ENCODE measurements at regions not wholly inside any gene's neighbourhood (a gene's known extent, or its start where the extent isn't known, plus 50 kb on each side); places are given as distances from the start of the nearest gene placed in this dataset.

- H3K36me3 ChIP-seq (ENCODE audit: control insufficient read depth, insufficient read depth, low read length): no peaks in the 10 kb centered on the region
- H3K4me1 ChIP-seq (ENCODE audit: control insufficient read depth, extremely low read depth, insufficient read depth, low read length): no peaks in the 10 kb centered on the region
- no peaks in the 10 kb centered on the region for H3K79me2 ChIP-seq (ENCODE audit: control insufficient read depth, insufficient read depth, low read length)
- H3K9me3 ChIP-seq (ENCODE audit: control insufficient read depth, insufficient read depth, low read depth, low read length): no peaks in the 10 kb centered on the region
- H3K27ac ChIP-seq (ENCODE audit: insufficient read depth, low read length): no peak overlapping the region
- H2AFZ ChIP-seq (ENCODE audit: low read length): no peak overlapping the region
- no peak overlapping the region for H3K4me2 ChIP-seq (ENCODE audit: extremely low read depth, insufficient read depth, low read length)
- H4K20me1 ChIP-seq (ENCODE audit: control insufficient read depth, extremely low read depth, insufficient read depth, low read length): no peaks in the 10 kb centered on the region
- TF ChIP-seq CTCF (conservative IDR thresholded peaks at IDR 0.05 in 1 of 2, IDR thresholded peaks at IDR 0.05 in 1 of 2; ENCODE audit: low read depth in 1 of 2, low read length in 2 of 2): no peak
- no peak for TF ChIP-seq EZH2 (IDR thresholded peaks at IDR 0.05; ENCODE audit: low read length, missing control alignments)
- no peaks in the 10 kb centered on the region for H3K27me3 ChIP-seq (ENCODE audit: control insufficient read depth, insufficient read depth, low read length)
- H3K4me3 ChIP-seq (replicated peaks in 1 of 4; ENCODE audit: control extremely low read depth in 1 of 4, insufficient read depth in 1 of 4, low read depth in 3 of 4, low read length in 4 of 4): no peak overlapping the region
- H3K9ac ChIP-seq (ENCODE audit: insufficient read depth, low read length): no peak overlapping the region
- DNase-seq (ENCODE audit: low read depth in 2 of 2): peak; percentile 10 to 70
These were observed 95.4 kb upstream of the SEMA3C start for GRCh38 chr7:81014266-81014665.

DNA sequence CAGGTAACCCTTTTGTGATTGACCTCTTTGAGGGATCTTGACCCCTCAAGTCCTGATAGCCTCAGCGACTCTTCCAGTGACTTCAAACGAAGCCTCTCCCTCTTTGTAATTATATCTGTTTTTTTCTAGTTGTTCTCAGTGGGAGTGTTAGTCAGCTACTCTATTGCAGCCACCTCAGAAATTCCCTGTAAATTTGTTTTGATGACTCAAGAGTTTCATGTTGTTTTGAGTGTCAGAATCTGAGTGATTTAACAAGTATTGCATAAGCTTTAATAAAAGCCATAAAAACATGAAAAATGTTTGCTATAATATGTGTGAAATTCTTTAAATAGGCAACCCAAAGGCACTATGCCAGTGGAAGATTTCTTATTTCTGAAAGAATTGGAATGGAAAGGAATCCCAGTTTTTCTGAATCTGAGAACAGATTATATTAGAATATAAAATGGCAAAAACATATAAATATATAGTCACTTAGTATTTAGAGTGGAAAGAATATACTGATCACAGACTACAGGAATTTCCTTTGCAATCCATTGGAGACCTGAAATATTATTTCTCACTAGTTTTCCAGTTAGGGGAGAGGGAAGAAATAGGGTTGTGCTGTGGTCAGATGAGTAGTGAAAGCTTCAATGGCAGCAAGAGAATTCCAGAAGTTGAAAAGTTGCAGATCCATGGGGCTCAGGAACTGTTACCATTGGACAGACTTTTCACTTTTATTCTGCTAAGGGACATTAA is 94.4 kb upstream of the SEMA3C start:
- H3K27me3 ChIP-seq (ENCODE audit: control insufficient read depth, insufficient read depth, low read length): no peaks in the 10 kb centered on the region
- DNase-seq (ENCODE audit: low read depth in 2 of 2): peak; percentile 63 to 72
- H4K20me1 ChIP-seq (ENCODE audit: control insufficient read depth, extremely low read depth, insufficient read depth, low read length): no peaks in the 10 kb centered on the region
- no peaks in the 10 kb centered on the region for H3K36me3 ChIP-seq (ENCODE audit: control insufficient read depth, insufficient read depth, low read length)
- no peak overlapping the region for H3K9ac ChIP-seq (ENCODE audit: insufficient read depth, low read length)
- H3K79me2 ChIP-seq (ENCODE audit: control insufficient read depth, insufficient read depth, low read length): no peaks in the 10 kb centered on the region
- no peaks in the 10 kb centered on the region for H3K9me3 ChIP-seq (ENCODE audit: control insufficient read depth, insufficient read depth, low read depth, low read length)
- H3K4me2 ChIP-seq (ENCODE audit: extremely low read depth, insufficient read depth, low read length): no peak overlapping the region
- H3K4me1 ChIP-seq (ENCODE audit: control insufficient read depth, extremely low read depth, insufficient read depth, low read length): no peaks in the 10 kb centered on the region
- H3K4me3 ChIP-seq (replicated peaks in 1 of 4; ENCODE audit: control extremely low read depth in 1 of 4, insufficient read depth in 1 of 4, low read depth in 3 of 4, low read length in 4 of 4): no peak overlapping the region
- no peak overlapping the region for H3K27ac ChIP-seq (ENCODE audit: insufficient read depth, low read length)
- no peak for TF ChIP-seq CTCF (conservative IDR thresholded peaks at IDR 0.05 in 1 of 2, IDR thresholded peaks at IDR 0.05 in 1 of 2; ENCODE audit: low read depth in 1 of 2, low read length in 2 of 2)
- no peak for TF ChIP-seq EZH2 (IDR thresholded peaks at IDR 0.05; ENCODE audit: low read length, missing control alignments)
- H2AFZ ChIP-seq (ENCODE audit: low read length): no peak overlapping the region

DNA sequence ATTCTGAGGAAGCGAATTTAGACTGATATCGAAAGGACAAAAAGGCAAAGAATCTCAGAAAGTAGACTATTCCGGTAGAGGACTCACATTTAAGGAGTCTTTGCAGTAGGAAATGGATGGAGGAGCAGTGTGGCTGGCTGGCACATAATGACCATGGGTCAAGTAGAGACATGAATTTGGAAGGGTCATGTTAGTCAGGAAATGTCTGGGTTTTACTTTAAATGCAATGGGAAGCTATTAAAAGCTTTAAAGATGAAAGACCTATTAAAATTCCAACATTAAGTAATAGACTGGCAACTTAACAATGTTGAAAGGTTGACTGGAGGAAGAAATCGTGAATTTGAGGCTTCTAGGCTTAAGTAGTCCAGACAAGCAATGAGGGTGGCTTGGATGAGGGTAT is 90.0 kb upstream of the SEMA3C start:
- Histone ChIP-seq H4K20me1 (ENCODE audit: control insufficient read depth, extremely low read depth, insufficient read depth, low read length) (no peaks in the 10 kb centered on the region), H3K9me3 (ENCODE audit: control insufficient read depth, insufficient read depth, low read depth, low read length) (no peaks in the 10 kb centered on the region), H3K9ac (ENCODE audit: insufficient read depth, low read length) (no peak overlapping the region), H3K27ac (ENCODE audit: insufficient read depth, low read length) (no peak overlapping the region), H3K79me2 (ENCODE audit: control insufficient read depth, insufficient read depth, low read length) (no peaks in the 10 kb centered on the region), H3K36me3 (ENCODE audit: control insufficient read depth, insufficient read depth, low read length) (no peaks in the 10 kb centered on the region), H3K4me1 (ENCODE audit: control insufficient read depth, extremely low read depth, insufficient read depth, low read length) (no peaks in the 10 kb centered on the region), H3K27me3 (ENCODE audit: control insufficient read depth, insufficient read depth, low read length) (no peaks in the 10 kb centered on the region), H2AFZ (ENCODE audit: low read length) (no peak overlapping the region), H3K4me3 (replicated peaks in 1 of 4; ENCODE audit: control extremely low read depth in 1 of 4, insufficient read depth in 1 of 4, low read depth in 3 of 4, low read length in 4 of 4) (no peak overlapping the region), H3K4me2 (ENCODE audit: extremely low read depth, insufficient read depth, low read length) (no peak overlapping the region)
- TF ChIP-seq EZH2 (IDR thresholded peaks at IDR 0.05; ENCODE audit: low read length, missing control alignments) (no peak), CTCF (conservative IDR thresholded peaks at IDR 0.05 in 1 of 2, IDR thresholded peaks at IDR 0.05 in 1 of 2; ENCODE audit: low read depth in 1 of 2, low read length in 2 of 2) (no peak)
- no peak for DNase-seq (ENCODE audit: low read depth in 2 of 2)

All from fibroblast of lung (primary cell).